ENCODE measurements at regions not wholly inside any gene's neighbourhood (a gene's known extent, or its start where the extent isn't known, plus 50 kb on each side); places are given as distances from the start of the nearest gene placed in this dataset.

- SMC1A ChIA-PET (ENCODE audit: uncharacterized antibody, unreplicated experiment) = interaction anchor here (0.6 to 2.0 kb wide), 7 partner anchors 12 to 685 kb away, joined by 3 to 9 read pairs (median 4); no protein-coding TSS in a partner anchor
- Histone ChIP-seq H3K4me2 (ENCODE audit: control insufficient read depth, insufficient read depth) (no peak overlapping the region), H3K27me3 (replicated peaks in 1 of 2; ENCODE audit: control insufficient read depth in 2 of 2, insufficient read depth in 2 of 2, low read length in 1 of 2) (no peaks in the 10 kb centered on the region), H3K9ac (ENCODE audit: control insufficient read depth, insufficient read depth, low read length) (no peak overlapping the region), H3K4me1 (ENCODE audit: control insufficient read depth, insufficient read depth, low read length) (no peaks in the 10 kb centered on the region), H4K20me1 (ENCODE audit: control insufficient read depth, insufficient read depth) (no peaks in the 10 kb centered on the region), H3K4me3 (no peak overlapping the region), H3K36me3 (ENCODE audit: control insufficient read depth in 2 of 2, insufficient read depth in 2 of 2, low read length in 1 of 2) (no peaks in the 10 kb centered on the region), H2AFZ (ENCODE audit: control insufficient read depth, low read depth, low read length) (no peak overlapping the region), H3K9me3 (replicated peaks; ENCODE audit: control insufficient read depth, insufficient read depth, low read length) (no peaks in the 10 kb centered on the region), H3K79me2 (ENCODE audit: control insufficient read depth, insufficient read depth, low read length) (no peaks in the 10 kb centered on the region), H3K27ac (ENCODE audit: control insufficient read depth, insufficient read depth) (no peak overlapping the region)
- ATAC-seq = no peak
- no peak for FAIRE-seq
- DNase-seq (ENCODE audit: low read depth, low spot score) = no peak
- CTCF ChIA-PET = interaction anchor here (0.7 to 3.8 kb wide), 16 partner anchors 9 to 1695 kb away, joined by 3 to 45 read pairs (median 4); no protein-coding TSS in a partner anchor
- WGBS (ENCODE audit: insufficient coverage, insufficient replicate concordance, low lambda C conversion rate, missing lambda C conversion rate) = 34% methylated on average over 7 of the region's 7 CpGs
- POLR2A ChIA-PET = no interaction called here
- in situ Hi-C loops (cut with MboI) (no loop called here), intact Hi-C loops (cut with micrococcal nuclease; ENCODE audit: unreplicated experiment) (no loop called here)
- RAD21 ChIA-PET (ENCODE audit: unreplicated experiment) = interaction anchor here (0.9 to 1.6 kb wide), 4 partner anchors 19 to 378 kb away, joined by 3 to 8 read pairs (median 4); no protein-coding TSS in a partner anchor
- BruUV-seq (replicated peaks) = no TSS peak
- no peak for TF ChIP-seq ZBTB4 (CRISPR knock-in tag; IDR thresholded peaks at IDR 0.05)
- no peak for TF ChIP-seq HDAC2 (IDR thresholded peaks at IDR 0.05)
- no peak for TF ChIP-seq E4F1 (IDR thresholded peaks at IDR 0.05; ENCODE audit: borderline replicate concordance, partially characterized antibody)
- TF ChIP-seq SREBF2 (IDR thresholded peaks at IDR 0.05; ENCODE audit: low read length) = no peak
- no peak for TF ChIP-seq NBN (IDR thresholded peaks at IDR 0.05)
- TF ChIP-seq HSF1 (IDR thresholded peaks at IDR 0.05; ENCODE audit: low read depth, low read length) = no peak
- no peak for TF ChIP-seq RB1 (IDR thresholded peaks at IDR 0.05; ENCODE audit: borderline replicate concordance)
- TF ChIP-seq FOS (IDR thresholded peaks at IDR 0.05; ENCODE audit: borderline replicate concordance, extremely low read depth, insufficient read length) = no peak
- TF ChIP-seq CHD2 (IDR thresholded peaks at IDR 0.05; ENCODE audit: borderline replicate concordance, low read depth, low read length) = no peak
- no peak for TF ChIP-seq ZNF622 (IDR thresholded peaks at IDR 0.05)
- no peak for TF ChIP-seq ZNF217 (IDR thresholded peaks at IDR 0.05)
- no peak for TF ChIP-seq ZNF207 (IDR thresholded peaks at IDR 0.05; ENCODE audit: borderline replicate concordance)
- TF ChIP-seq E2F8 (IDR thresholded peaks at IDR 0.05; ENCODE audit: low read depth, partially characterized antibody) = no peak
Measured at GRCh38 chr16:58815181-58815888, 81.2 kb upstream of the GOT2 start.
